GM12875 (cell line): ENCODE measurements at regions not wholly inside any gene's neighbourhood (a gene's known extent, or its start where the extent isn't known, plus 50 kb on each side); places are given as distances from the start of the nearest gene placed in this dataset.

ENCODE experiments used
- H3K4me3 ChIP-seq: one replicate; pipeline ENCODE4 v1.5.1; 2011; ENCODE audit warnings: low read depth, low read length, control low read depth
- TF ChIP-seq, protein P1 (sequence below): IDR thresholded peaks from 2 replicates; pipeline ENCODE4 v1.5.1; 2011; ENCODE audit warnings: low read depth, mild to moderate bottlenecking, control low read depth, inconsistent platforms, low read length, moderate library complexity, borderline replicate concordance; ENCODE audit not compliant: insufficient read depth

DNA sequence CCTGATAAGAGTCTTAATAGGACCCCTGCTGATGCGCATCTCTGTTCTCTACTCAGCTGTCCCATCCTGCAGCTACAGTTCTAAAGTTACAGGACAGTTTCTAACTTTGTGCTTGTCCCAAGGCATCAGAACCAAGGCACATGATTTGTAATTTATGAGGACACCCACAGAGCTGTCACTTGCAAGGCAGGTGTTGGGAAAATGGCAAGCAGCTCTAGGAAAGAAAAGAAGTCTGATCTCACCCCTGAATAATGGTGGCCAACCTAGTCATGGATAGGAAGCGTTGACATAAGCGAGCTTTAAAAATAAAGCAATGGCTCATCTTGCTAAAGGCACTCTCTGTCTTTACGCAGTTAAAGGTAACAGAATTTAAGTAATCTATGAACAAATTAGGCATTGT, 127.6 kb upstream of the VGLL2 start:
- TF ChIP-seq, protein P1, sequence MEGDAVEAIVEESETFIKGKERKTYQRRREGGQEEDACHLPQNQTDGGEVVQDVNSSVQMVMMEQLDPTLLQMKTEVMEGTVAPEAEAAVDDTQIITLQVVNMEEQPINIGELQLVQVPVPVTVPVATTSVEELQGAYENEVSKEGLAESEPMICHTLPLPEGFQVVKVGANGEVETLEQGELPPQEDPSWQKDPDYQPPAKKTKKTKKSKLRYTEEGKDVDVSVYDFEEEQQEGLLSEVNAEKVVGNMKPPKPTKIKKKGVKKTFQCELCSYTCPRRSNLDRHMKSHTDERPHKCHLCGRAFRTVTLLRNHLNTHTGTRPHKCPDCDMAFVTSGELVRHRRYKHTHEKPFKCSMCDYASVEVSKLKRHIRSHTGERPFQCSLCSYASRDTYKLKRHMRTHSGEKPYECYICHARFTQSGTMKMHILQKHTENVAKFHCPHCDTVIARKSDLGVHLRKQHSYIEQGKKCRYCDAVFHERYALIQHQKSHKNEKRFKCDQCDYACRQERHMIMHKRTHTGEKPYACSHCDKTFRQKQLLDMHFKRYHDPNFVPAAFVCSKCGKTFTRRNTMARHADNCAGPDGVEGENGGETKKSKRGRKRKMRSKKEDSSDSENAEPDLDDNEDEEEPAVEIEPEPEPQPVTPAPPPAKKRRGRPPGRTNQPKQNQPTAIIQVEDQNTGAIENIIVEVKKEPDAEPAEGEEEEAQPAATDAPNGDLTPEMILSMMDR: no peak
- no peak overlapping the region for H3K4me3 ChIP-seq

DNA sequence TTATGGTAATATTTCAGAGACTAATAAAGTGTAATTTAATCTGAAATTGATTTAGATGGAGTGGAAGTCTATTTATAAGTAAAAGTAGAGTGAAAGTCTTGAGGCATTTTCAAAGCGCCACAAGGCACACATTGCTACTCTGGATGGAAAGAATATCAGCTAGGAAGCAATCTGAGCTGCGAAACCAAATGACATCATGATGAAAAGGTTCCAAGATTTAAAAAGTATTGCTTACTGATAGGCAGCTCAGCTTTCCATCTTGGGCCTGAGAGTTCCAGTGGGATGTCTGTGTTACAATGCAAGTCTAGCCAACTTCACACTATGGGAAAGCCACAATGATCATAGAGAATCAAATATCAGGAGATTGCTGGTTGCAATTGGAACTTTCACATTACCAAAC, 126.9 kb upstream of the VGLL2 start:
- H3K4me3 ChIP-seq: no peak overlapping the region
- TF ChIP-seq, protein P1: no peak

DNA sequence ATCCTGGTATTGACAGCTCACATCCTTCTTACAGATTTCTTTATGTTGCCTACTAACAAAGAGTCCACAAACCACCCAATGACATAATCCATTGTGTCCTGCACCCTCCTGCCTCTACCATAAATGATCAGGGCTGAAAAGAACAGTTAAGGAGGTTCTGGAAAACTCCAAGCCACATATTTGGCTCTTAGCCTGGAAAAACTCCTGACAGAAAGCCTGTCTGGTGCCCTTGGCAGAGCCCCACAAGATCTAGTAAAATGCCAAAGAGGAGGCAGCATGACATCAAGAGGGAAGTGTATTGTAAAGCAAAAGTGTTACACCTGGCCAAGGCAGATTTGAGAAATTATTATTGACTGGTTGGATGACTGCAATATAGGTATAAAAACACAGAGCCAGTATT, 126.4 kb upstream of the VGLL2 start:
- TF ChIP-seq, protein P1: no peak
- no peak overlapping the region for H3K4me3 ChIP-seq

DNA sequence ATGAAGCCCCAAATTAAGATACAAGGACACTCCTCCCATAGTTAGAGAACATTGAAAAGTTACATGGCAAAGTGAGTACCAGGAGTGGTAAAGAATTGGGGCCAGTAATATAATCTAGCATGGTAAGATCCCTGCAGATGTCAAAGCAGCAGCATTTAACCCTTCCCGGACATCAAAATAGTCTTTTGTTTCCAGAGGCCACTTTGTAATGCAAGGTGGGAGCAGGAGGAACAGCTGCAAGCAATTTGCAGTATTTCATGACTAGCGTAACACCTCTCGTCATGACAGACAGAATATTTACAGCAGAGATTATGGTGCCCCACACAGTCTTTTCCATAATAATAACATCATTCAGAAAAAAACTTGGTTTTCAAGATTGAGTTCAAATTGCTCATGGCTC, 123.2 kb upstream of the VGLL2 start:
- no peak overlapping the region for H3K4me3 ChIP-seq
- TF ChIP-seq, protein P1: no peak

DNA sequence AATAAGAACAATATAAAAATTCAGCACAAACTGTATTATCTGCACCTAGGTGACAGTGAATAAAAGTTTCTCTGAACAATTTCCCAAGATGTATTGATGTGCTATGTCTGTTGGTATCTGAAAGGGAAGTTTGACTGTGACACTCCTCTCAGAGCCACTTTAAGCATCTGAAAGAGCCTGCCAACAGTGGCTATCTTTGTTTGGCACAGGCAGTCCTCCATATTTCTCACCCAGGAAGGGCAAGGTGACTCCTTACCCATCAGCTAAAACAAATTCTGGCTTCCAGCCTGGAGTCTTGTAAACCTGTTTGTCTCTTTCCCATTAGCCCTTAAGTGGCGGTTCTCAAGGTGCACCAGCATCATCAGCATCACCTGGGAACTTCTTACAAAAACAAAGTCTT, 122.4 kb upstream of the VGLL2 start:
- TF ChIP-seq, protein P1: no peak
- no peak overlapping the region for H3K4me3 ChIP-seq

DNA sequence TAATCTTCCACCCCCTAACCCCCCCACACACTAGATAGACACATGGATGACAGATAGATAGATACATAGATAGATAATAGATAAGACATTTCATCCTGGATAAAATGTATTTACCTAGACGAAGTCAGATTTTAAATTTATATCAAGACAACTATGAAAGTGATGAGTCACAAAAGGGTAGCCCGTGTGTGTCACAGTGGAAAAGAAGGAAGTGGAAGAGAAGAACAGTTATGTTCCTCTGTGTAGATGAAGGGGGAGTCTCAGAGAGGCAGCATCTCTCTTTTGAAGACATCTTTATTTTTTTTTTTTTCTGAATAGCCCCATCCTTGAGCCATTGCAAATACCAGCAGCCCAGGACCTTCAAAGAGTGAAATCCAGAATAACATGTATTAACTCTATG, 121.7 kb upstream of the VGLL2 start:
- TF ChIP-seq, protein P1: no peak
- no peak overlapping the region for H3K4me3 ChIP-seq

DNA sequence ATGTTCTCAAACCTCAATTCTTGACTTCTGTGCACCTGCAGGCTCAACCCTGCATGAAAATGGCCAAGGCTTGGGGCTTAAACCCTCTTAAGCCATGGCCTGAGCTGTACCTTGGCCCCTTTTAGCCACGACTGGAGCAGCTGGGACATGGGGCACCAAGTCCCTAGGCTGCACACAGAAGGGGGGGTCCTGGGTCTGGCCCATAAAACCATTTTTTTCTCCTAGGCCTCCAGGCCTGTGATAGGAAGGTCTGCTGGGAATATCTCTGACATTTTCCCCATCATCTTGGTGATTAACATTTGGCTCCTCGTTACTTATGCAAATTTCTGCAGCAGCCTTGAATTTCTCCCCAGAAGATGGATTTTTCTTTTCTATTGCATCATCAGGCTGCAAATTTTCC, 119.4 kb upstream of the VGLL2 start:
- TF ChIP-seq, protein P1: no peak
- H3K4me3 ChIP-seq: no peak overlapping the region
